ENCODE measurements at regions not wholly inside any gene's neighbourhood (a gene's known extent, or its start where the extent isn't known, plus 50 kb on each side); places are given as distances from the start of the nearest gene placed in this dataset.

DNA sequence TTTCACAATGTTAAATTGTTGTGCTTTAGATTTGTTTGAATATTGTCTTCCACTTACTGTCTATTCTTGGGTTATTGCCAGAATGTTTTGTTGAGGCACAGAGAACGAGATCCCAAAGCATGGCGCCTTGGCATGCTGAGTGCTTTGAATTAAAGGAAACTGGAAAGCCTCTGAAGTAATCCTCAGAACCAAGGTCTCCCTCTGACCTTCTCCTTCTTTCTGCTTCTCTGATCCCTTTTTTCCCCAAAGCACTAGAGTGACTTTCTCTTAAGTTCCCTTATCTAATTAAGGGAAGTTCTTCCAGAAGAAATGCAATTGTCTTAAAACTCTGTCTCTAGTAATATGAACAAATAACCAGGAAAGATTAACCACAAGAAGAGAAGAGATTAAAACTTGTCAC lies 214.7 kb downstream of the SPP2 start:
- no peaks in the 10 kb centered on the region for H3K9me3 ChIP-seq (ENCODE audit: low read length)
- no peak overlapping the region for H2AFZ ChIP-seq (ENCODE audit: low read length)
- no peaks in the 10 kb centered on the region for H4K20me1 ChIP-seq (ENCODE audit: insufficient read depth, low read depth, low read length)
- H3K27ac ChIP-seq (ENCODE audit: low read length): no peak overlapping the region
- no peak overlapping the region for H3K4me3 ChIP-seq (ENCODE audit: low read length)
- H3K9ac ChIP-seq (ENCODE audit: low read length): no peak overlapping the region
- no peaks in the 10 kb centered on the region for H3K79me2 ChIP-seq (ENCODE audit: low read length)
- no peaks in the 10 kb centered on the region for H3K27me3 ChIP-seq (ENCODE audit: low read length)
- no peak for DNase-seq
- no peaks in the 10 kb centered on the region for H3K9me2 ChIP-seq (replicated peaks; ENCODE audit: insufficient read depth, low read length)
- H3K36me3 ChIP-seq (ENCODE audit: insufficient read depth, low read length): no peaks in the 10 kb centered on the region
- H3K4me1 ChIP-seq (ENCODE audit: low read length): no peaks in the 10 kb centered on the region
- H3K4me2 ChIP-seq (ENCODE audit: low read depth, low read length, poor library complexity, severe bottlenecking): no peak overlapping the region

DNA sequence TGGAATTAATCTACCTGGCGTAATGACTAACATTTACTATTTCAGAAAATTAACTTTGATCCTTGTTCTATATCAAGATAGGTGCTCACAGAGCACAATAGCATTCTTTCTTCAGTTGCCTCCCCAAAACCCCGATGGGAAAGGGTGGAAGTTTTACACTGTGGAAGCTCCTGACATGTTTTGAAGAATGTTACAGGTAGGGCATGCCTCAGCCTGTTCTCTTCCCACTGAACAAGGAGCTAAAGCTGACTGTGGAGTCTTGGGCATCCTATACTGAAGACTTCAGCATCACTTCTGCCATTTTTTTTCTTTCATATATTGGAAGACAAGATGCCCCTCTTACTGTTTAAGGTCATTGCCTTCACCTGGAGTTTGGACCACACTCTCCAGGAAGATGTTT lies 211.2 kb downstream of the SPP2 start:
- Histone ChIP-seq H3K4me2 (ENCODE audit: low read depth, low read length, poor library complexity, severe bottlenecking) (no peak overlapping the region), H3K4me3 (ENCODE audit: low read length) (no peak overlapping the region)
- no peak for DNase-seq

DNA sequence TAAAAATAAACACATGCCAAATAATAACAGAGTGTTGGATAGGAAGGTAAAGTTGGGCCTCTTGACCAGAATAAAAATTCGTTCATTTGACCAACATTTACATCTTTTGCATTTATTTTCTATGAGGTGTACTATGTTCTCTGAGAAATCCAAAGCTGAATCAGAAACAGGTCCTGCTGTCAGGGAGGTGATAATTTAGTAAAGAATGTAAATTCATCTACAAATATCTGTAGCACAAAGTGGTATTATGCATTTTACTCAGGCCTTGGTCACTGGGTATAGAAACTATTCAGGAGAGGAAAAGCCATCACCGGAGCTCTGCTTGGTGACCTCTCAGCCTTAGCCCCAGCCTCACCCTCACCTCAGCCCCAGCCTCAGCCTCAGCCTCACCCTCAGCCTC lies 208.9 kb downstream of the SPP2 start:
- no peaks in the 10 kb centered on the region for H3K9me3 ChIP-seq (ENCODE audit: low read length)
- H3K9me2 ChIP-seq (replicated peaks; ENCODE audit: insufficient read depth, low read length): no peaks in the 10 kb centered on the region
- no peak overlapping the region for H2AFZ ChIP-seq (ENCODE audit: low read length)
- no peaks in the 10 kb centered on the region for H3K4me1 ChIP-seq (ENCODE audit: low read length)
- no peak overlapping the region for H3K4me2 ChIP-seq (ENCODE audit: low read depth, low read length, poor library complexity, severe bottlenecking)
- no peak overlapping the region for H3K27ac ChIP-seq (ENCODE audit: low read length)
- no peaks in the 10 kb centered on the region for H3K27me3 ChIP-seq (ENCODE audit: low read length)
- H3K36me3 ChIP-seq (ENCODE audit: insufficient read depth, low read length): no peaks in the 10 kb centered on the region
- H3K9ac ChIP-seq (ENCODE audit: low read length): no peak overlapping the region
- no peaks in the 10 kb centered on the region for H4K20me1 ChIP-seq (ENCODE audit: insufficient read depth, low read depth, low read length)
- no peaks in the 10 kb centered on the region for H3K79me2 ChIP-seq (ENCODE audit: low read length)
- no peak overlapping the region for H3K4me3 ChIP-seq (ENCODE audit: low read length)
- no peak for DNase-seq

More for the DNA sequence above, 211.2 kb downstream of the SPP2 start:
- H4K20me1 ChIP-seq (ENCODE audit: insufficient read depth, low read depth, low read length): no peaks in the 10 kb centered on the region
- H3K36me3 ChIP-seq (ENCODE audit: insufficient read depth, low read length): no peaks in the 10 kb centered on the region
- H3K27ac ChIP-seq (ENCODE audit: low read length): no peak overlapping the region
- H3K79me2 ChIP-seq (ENCODE audit: low read length): no peaks in the 10 kb centered on the region
- no peaks in the 10 kb centered on the region for H3K27me3 ChIP-seq (ENCODE audit: low read length)
- no peaks in the 10 kb centered on the region for H3K9me2 ChIP-seq (replicated peaks; ENCODE audit: insufficient read depth, low read length)
- H3K4me1 ChIP-seq (ENCODE audit: low read length): no peaks in the 10 kb centered on the region
- no peak overlapping the region for H3K9ac ChIP-seq (ENCODE audit: low read length)
- no peaks in the 10 kb centered on the region for H3K9me3 ChIP-seq (ENCODE audit: low read length)
- H2AFZ ChIP-seq (ENCODE audit: low read length): no peak overlapping the region

DNA sequence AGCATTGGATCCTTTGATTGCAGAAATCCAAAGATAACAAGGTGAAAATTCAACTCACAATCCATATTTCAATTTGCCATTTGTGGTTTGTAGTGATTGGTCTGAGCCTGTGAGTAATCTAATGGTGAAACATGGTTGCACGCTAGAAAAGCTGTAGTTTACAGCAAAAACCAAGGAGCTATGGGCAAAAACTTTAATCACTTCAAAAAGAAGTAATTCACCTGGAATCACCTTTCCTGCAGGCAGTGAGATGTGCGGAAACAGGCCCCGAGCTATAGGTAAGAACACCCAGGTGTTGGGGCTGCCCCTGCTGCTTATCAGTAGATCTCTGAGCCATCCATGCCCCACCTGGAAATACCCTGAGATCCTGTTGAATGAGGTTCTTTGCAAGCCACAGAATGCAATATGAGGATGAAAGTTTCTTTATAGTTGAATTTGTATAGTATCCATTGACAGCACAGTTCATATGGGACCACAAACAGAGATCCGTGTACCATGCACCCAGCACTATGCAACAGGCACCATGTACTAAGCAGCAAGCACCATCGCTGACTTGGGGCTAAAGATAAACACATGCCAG lies 208.2 kb downstream of the SPP2 start:
- no peaks in the 10 kb centered on the region for H3K79me2 ChIP-seq (ENCODE audit: low read length)
- H3K27me3 ChIP-seq (ENCODE audit: low read length): no peaks in the 10 kb centered on the region
- H3K27ac ChIP-seq (ENCODE audit: low read length): no peak overlapping the region
- H3K9me3 ChIP-seq (ENCODE audit: low read length): no peaks in the 10 kb centered on the region
- H4K20me1 ChIP-seq (ENCODE audit: insufficient read depth, low read depth, low read length): no peaks in the 10 kb centered on the region
- no peak overlapping the region for H3K4me3 ChIP-seq (ENCODE audit: low read length)
- no peaks in the 10 kb centered on the region for H3K36me3 ChIP-seq (ENCODE audit: insufficient read depth, low read length)
- H3K4me1 ChIP-seq (ENCODE audit: low read length): no peaks in the 10 kb centered on the region
- no peak for DNase-seq
- H3K9ac ChIP-seq (ENCODE audit: low read length): no peak overlapping the region
- no peak overlapping the region for H3K4me2 ChIP-seq (ENCODE audit: low read depth, low read length, poor library complexity, severe bottlenecking)
- no peaks in the 10 kb centered on the region for H3K9me2 ChIP-seq (replicated peaks; ENCODE audit: insufficient read depth, low read length)
- H2AFZ ChIP-seq (ENCODE audit: low read length): no peak overlapping the region

DNA sequence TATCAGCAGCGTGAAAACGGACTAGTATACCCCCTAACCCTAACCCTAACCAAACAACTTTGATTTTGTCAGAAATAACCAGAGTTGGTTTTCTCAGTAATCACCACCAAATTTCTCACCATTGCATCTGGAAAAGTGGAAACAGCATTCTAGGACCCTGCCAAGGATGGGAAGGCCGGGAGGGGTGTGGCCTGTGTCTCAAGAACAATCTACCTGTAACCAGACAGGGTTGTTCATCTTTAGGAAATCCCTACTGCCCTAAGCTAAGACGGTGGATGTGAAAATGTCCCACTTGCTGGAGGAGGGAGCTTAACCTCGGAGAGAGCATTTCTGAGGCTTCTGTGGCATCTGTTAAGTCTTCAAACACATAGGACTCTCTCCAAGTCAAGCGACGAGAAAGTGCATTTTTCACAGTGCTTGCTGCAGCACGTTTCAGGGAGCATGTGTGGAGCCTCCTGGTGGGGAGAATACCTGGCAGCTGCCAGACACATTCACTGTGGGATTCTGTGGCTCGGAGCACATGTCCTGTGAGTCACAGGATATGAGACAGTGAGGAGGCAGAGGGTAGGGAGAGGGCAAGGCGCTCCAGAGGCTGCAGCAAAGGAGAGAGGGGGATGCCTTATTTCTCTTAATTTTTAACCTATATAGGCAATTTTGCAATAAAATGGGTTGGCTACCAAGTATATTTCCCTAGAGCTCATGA lies 207.5 kb downstream of the SPP2 start:
- no peaks in the 10 kb centered on the region for H3K27me3 ChIP-seq (ENCODE audit: low read length)
- H3K27ac ChIP-seq (ENCODE audit: low read length): no peak overlapping the region
- H3K36me3 ChIP-seq (ENCODE audit: insufficient read depth, low read length): no peaks in the 10 kb centered on the region
- no peaks in the 10 kb centered on the region for H3K9me3 ChIP-seq (ENCODE audit: low read length)
- DNase-seq: peak; percentile 53
- H3K9me2 ChIP-seq (replicated peaks; ENCODE audit: insufficient read depth, low read length): no peaks in the 10 kb centered on the region
- no peak overlapping the region for H3K4me2 ChIP-seq (ENCODE audit: low read depth, low read length, poor library complexity, severe bottlenecking)
- H3K4me3 ChIP-seq (ENCODE audit: low read length): no peak overlapping the region
- no peak overlapping the region for H2AFZ ChIP-seq (ENCODE audit: low read length)
- H3K9ac ChIP-seq (ENCODE audit: low read length): no peak overlapping the region
- no peaks in the 10 kb centered on the region for H3K79me2 ChIP-seq (ENCODE audit: low read length)
- no peaks in the 10 kb centered on the region for H3K4me1 ChIP-seq (ENCODE audit: low read length)
- no peaks in the 10 kb centered on the region for H4K20me1 ChIP-seq (ENCODE audit: insufficient read depth, low read depth, low read length)

DNA sequence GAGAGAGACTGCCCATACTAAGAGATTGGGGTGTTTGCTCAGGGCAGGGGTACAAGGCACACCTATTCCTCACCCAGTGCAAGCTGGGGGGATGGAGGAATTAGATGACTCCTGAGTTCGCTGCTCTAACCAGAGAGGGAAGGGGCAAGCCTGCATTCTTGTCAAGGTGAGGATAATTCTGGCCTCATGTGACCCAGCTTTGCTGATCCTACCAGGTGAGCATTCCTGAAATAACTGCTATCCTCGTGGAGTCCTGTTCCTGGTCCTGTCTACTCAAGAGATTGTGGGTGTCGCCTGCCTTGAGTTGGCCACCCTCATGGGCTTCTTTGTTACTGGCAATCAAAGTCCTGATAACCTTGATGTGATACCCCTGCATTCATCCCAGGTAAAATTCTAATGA lies 206.0 kb downstream of the SPP2 start:
- Histone ChIP-seq H4K20me1 (ENCODE audit: insufficient read depth, low read depth, low read length) (no peaks in the 10 kb centered on the region), H3K4me2 (ENCODE audit: low read depth, low read length, poor library complexity, severe bottlenecking) (no peak overlapping the region), H2AFZ (ENCODE audit: low read length) (no peak overlapping the region), H3K27ac (ENCODE audit: low read length) (no peak overlapping the region), H3K9ac (ENCODE audit: low read length) (no peak overlapping the region), H3K4me1 (ENCODE audit: low read length) (no peaks in the 10 kb centered on the region), H3K9me2 (replicated peaks; ENCODE audit: insufficient read depth, low read length) (no peaks in the 10 kb centered on the region), H3K79me2 (ENCODE audit: low read length) (no peaks in the 10 kb centered on the region), H3K27me3 (ENCODE audit: low read length) (no peaks in the 10 kb centered on the region), H3K4me3 (ENCODE audit: low read length) (no peak overlapping the region), H3K9me3 (ENCODE audit: low read length) (no peaks in the 10 kb centered on the region), H3K36me3 (ENCODE audit: insufficient read depth, low read length) (no peaks in the 10 kb centered on the region)
- no peak for DNase-seq

DNA sequence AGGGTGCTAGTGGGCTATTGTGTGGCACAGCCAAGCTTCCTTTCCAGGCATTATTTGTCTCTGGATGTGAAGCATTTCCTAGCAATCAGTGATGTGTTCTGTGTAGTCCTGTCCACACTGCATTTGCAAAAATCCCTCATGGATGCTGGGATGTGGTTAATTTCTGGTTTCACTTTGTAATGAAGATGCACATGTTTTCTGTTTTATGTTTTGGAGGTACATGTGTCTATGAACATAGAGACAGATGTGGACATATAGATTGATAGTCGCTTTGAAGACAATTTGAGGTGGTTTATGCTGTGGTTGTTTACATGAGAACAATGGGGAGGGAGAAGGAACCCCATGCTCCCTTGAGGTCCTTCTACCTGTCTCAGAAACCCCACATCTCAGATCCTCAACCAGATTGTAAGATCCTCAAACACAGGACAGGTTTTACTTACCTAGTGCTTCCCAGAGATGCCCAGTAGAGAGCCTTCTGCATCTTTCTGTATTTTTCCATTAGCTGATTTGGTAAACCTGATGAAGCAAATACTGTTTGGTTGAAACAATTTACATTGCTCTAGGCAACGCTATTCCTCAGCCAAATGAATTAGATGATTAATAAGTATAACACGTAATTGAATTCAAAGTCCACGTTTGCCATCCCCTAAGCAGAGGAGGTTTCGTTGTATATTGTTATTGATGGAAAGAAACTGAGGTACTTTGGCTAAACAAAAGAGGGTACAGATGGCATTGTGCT lies 204.4 kb downstream of the SPP2 start:
- no peak overlapping the region for H3K27ac ChIP-seq (ENCODE audit: low read length)
- no peaks in the 10 kb centered on the region for H3K27me3 ChIP-seq (ENCODE audit: low read length)
- H3K9me3 ChIP-seq (ENCODE audit: low read length): no peaks in the 10 kb centered on the region
- H3K4me3 ChIP-seq (ENCODE audit: low read length): no peak overlapping the region
- H3K9me2 ChIP-seq (replicated peaks; ENCODE audit: insufficient read depth, low read length): no peaks in the 10 kb centered on the region
- H3K79me2 ChIP-seq (ENCODE audit: low read length): no peaks in the 10 kb centered on the region
- DNase-seq: no peak
- H3K36me3 ChIP-seq (ENCODE audit: insufficient read depth, low read length): no peaks in the 10 kb centered on the region
- no peak overlapping the region for H3K4me2 ChIP-seq (ENCODE audit: low read depth, low read length, poor library complexity, severe bottlenecking)
- H2AFZ ChIP-seq (ENCODE audit: low read length): no peak overlapping the region
- no peaks in the 10 kb centered on the region for H3K4me1 ChIP-seq (ENCODE audit: low read length)
- no peak overlapping the region for H3K9ac ChIP-seq (ENCODE audit: low read length)
- H4K20me1 ChIP-seq (ENCODE audit: insufficient read depth, low read depth, low read length): no peaks in the 10 kb centered on the region

DNA sequence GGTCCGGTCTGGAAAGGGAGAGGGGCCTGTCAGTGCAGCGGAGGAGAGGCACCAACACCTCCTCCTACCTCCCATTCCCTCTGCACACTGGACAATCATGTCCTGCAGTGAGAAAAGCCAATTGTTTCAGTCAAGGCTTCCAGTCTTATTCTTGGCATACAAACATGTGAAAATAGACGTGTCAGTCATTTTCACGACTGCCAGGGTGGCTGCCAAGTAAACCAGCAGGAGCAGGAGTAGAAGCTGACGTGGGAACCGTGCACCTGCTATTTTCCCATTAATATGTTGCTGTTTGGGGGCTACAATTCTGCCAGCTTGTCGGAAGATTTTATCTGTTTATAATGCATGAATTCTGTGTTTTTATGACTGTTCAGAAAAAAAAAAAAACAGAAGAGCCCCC lies 202.3 kb downstream of the SPP2 start:
- no peak overlapping the region for H3K9ac ChIP-seq (ENCODE audit: low read length)
- no peak for DNase-seq
- H3K9me3 ChIP-seq (ENCODE audit: low read length): no peaks in the 10 kb centered on the region
- no peaks in the 10 kb centered on the region for H3K9me2 ChIP-seq (replicated peaks; ENCODE audit: insufficient read depth, low read length)
- no peaks in the 10 kb centered on the region for H3K79me2 ChIP-seq (ENCODE audit: low read length)
- no peaks in the 10 kb centered on the region for H3K4me1 ChIP-seq (ENCODE audit: low read length)
- no peak overlapping the region for H3K4me2 ChIP-seq (ENCODE audit: low read depth, low read length, poor library complexity, severe bottlenecking)
- H4K20me1 ChIP-seq (ENCODE audit: insufficient read depth, low read depth, low read length): no peaks in the 10 kb centered on the region
- no peak overlapping the region for H2AFZ ChIP-seq (ENCODE audit: low read length)
- no peaks in the 10 kb centered on the region for H3K27me3 ChIP-seq (ENCODE audit: low read length)
- H3K4me3 ChIP-seq (ENCODE audit: low read length): no peak overlapping the region
- no peaks in the 10 kb centered on the region for H3K36me3 ChIP-seq (ENCODE audit: insufficient read depth, low read length)
- H3K27ac ChIP-seq (ENCODE audit: low read length): no peak overlapping the region
